ENCODE measurements at regions not wholly inside any gene's neighbourhood (a gene's known extent, or its start where the extent isn't known, plus 50 kb on each side); places are given as distances from the start of the nearest gene placed in this dataset.

DNA sequence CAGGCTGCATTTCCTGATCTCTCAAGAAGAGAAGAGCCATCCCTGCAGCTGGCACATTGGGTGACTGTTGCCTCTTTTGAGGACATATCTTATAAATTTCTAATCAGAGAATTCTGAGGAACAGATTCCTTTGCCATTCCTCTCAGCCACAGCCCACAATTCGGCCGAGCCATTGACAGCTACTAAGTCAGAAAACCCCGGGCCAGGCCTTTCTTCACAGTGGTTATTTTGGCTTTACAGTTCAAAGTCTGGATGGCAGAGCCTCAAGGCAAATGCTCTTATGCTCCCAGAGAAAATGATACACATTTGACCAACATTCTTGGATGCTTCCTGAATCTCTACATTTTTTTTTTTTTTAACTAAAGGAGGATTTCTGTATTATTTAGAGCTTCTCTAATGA, 138.4 kb upstream of the FRMD6 start:
- no peak for TF ChIP-seq CTCF (conservative IDR thresholded peaks at IDR 0.05; ENCODE audit: low read length)
- TF ChIP-seq EZH2phosphoT487 (IDR thresholded peaks at IDR 0.05; ENCODE audit: borderline replicate concordance), result no peak
